Retinal pigment epithelial cell (primary cell): ENCODE measurements at regions not wholly inside any gene's neighbourhood (a gene's known extent, or its start where the extent isn't known, plus 50 kb on each side); places are given as distances from the start of the nearest gene placed in this dataset.

Experiments
- DNase-seq: peaks from one replicate; pipeline ENCODE4 v3.0.0-alpha.2; 2010; ENCODE audit warnings: low read depth
- H3K4me3 ChIP-seq: 2 replicates; pipeline ENCODE4 v1.5.1; 2011; ENCODE audit warnings: mild to moderate bottlenecking, low read length, control low read depth, moderate library complexity
- CTCF ChIP-seq: conservative IDR thresholded peaks from 2 replicates; pipeline ENCODE4 v1.5.1; 2011; ENCODE audit warnings: low read depth, low read length, control low read depth, inconsistent platforms

- no peak for TF ChIP-seq CTCF
- no peak overlapping the region for H3K4me3 ChIP-seq
- DNase-seq: no peak
These were observed 316.9 kb downstream of the HAPSTR1 start for GRCh38 chr16:9408297-9408878.

GRCh38 chr16:9409560-9410493 is 318.4 kb downstream of the HAPSTR1 start:
- H3K4me3 ChIP-seq: no peak overlapping the region
- TF ChIP-seq CTCF: no peak
- no peak for DNase-seq

GRCh38 chr16:9411426-9411825 is 320.0 kb downstream of the HAPSTR1 start:
- DNase-seq: no peak
- TF ChIP-seq CTCF: no peak

GRCh38 chr16:9412031-9412914 is 320.8 kb downstream of the HAPSTR1 start:
- no peak overlapping the region for H3K4me3 ChIP-seq
- no peak for TF ChIP-seq CTCF
- DNase-seq: no peak

More at GRCh38 chr16:9411426-9411825, 320.0 kb downstream of the HAPSTR1 start:
- no peak overlapping the region for H3K4me3 ChIP-seq

- no peak overlapping the region for H3K4me3 ChIP-seq
- DNase-seq: no peak
- TF ChIP-seq CTCF: no peak
These were observed 321.4 kb downstream of the HAPSTR1 start for GRCh38 chr16:9412915-9413264.

GRCh38 chr16:9415545-9415944 is 324.1 kb downstream of the HAPSTR1 start:
- H3K4me3 ChIP-seq: no peak overlapping the region
- TF ChIP-seq CTCF: no peak
- DNase-seq: no peak
